GM23248 (cell line): ENCODE measurements at regions not wholly inside any gene's neighbourhood (a gene's known extent, or its start where the extent isn't known, plus 50 kb on each side); places are given as distances from the start of the nearest gene placed in this dataset.

Experiments used
- EZH2 ChIP-seq: fragments of 200-600 bp; sonication (generic); IDR thresholded peaks from 2 replicates; pipeline ENCODE4 v1.6.1; 2018; ENCODE audit warnings: antibody characterized with exemption, mild to moderate bottlenecking; ENCODE audit not compliant: insufficient read depth, poor library complexity, severe bottlenecking
- EZH2phosphoT487 ChIP-seq: fragments of 200-600 bp; sonication (generic); IDR thresholded peaks from 2 replicates; pipeline ENCODE4 v1.6.1; 2018; ENCODE audit warnings: antibody characterized with exemption, moderate library complexity, mild to moderate bottlenecking, low read depth; ENCODE audit not compliant: insufficient read depth

DNA sequence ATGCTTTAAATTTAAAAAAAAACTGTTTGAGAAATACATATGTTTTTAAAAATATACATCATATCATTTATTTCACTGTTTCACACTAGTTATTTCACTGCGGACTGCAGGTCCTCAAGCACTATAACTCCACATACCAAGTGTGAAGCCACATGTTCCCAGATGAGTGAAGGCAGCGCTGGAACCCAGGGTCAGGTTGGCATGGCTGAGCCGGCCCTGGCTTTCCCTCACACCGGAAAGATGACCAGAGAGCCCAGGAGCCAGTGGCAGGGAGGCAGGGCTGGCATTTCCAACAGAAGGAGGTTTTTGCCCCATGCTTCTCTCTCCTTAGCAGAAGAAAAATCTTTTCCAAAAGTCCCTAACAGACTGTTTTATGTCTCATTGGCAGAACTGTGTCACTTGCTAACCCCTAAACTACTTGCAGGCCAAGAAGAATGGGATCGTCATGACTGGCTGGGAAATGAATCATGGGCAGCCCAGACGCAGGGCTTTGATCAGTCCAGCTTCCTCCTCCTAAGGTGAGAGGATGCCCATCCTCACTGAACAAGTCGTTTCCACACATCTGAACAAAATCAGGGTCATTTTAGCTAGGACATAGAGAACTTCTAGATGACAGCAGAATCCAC lies 287.6 kb upstream of the HNRNPA3 start:
- TF ChIP-seq EZH2 (no peak), EZH2phosphoT487 (no peak)
